OCI-LY7 (cell line): ENCODE measurements at regions not wholly inside any gene's neighbourhood (a gene's known extent, or its start where the extent isn't known, plus 50 kb on each side); places are given as distances from the start of the nearest gene placed in this dataset.

ENCODE experiments used
- BruUV-seq: library from RNA; stranded (reverse); fragments of 400-500 nt; replicated peaks from 2 replicates; lab custom pipeline; 2021; lab: Mats Ljungman, UMichigan
- CTCF ChIA-PET: fragments of 300-600 bp; sonication (Branson Sonifier 250); formaldehyde crosslinking; loops from one replicate; lab custom pipeline; 2022; ENCODE audit warnings: antibody characterized with exemption; ENCODE audit not compliant: unreplicated experiment; lab: Charles Lee
- POLR2A ChIA-PET: fragments of 300-600 bp; sonication (Branson Sonifier 250); formaldehyde crosslinking; loops from one replicate; lab custom pipeline; 2022; ENCODE audit warnings: antibody characterized with exemption; lab: Charles Lee
- DNase-seq: peaks from one replicate; pipeline ENCODE4 v3.0.0-alpha.2; 2015; ENCODE audit warnings: low spot score
- H2AFZ ChIP-seq: fragments of 200-600 bp; sonication (generic), shearing (Covaris generic); 2 replicates; pipeline ENCODE4 v1.6.1; 2014; ENCODE audit warnings: mild to moderate bottlenecking, antibody characterized with exemption, low read length, moderate library complexity
- H3K27ac ChIP-seq: fragments of 200-600 bp; sonication (generic); 2 replicates; pipeline ENCODE4 v1.5.1; 2014; ENCODE audit warnings: mixed run types, low read depth, mild to moderate bottlenecking, moderate library complexity, low read length, inconsistent platforms; ENCODE audit not compliant: poor library complexity, severe bottlenecking
- H3K36me3 ChIP-seq: fragments of 200-600 bp; sonication (generic); 2 replicates; pipeline ENCODE4 v1.6.1; 2014; ENCODE audit warnings: mild to moderate bottlenecking, antibody characterized with exemption, low read length, moderate library complexity, mixed read lengths; ENCODE audit not compliant: insufficient read depth
- H3K4me1 ChIP-seq: fragments of 200-600 bp; sonication (generic); 2 replicates; pipeline ENCODE4 v1.5.1; 2014; ENCODE audit warnings: mild to moderate bottlenecking, low read length; ENCODE audit not compliant: insufficient read depth, poor library complexity, severe bottlenecking
- H3K4me2 ChIP-seq: fragments of 200-600 bp; sonication (generic); 2 replicates; pipeline ENCODE4 v1.6.1; 2014; ENCODE audit warnings: mild to moderate bottlenecking, low read length
- H3K4me3 ChIP-seq: fragments of 200-600 bp; sonication (generic); 2 replicates; pipeline ENCODE4 v1.5.1; 2014; ENCODE audit warnings: mild to moderate bottlenecking, low read depth, low read length; ENCODE audit not compliant: poor library complexity, severe bottlenecking
- H3K79me2 ChIP-seq: fragments of 200-600 bp; sonication (generic); 2 replicates; pipeline ENCODE4 v1.6.1; 2016; ENCODE audit warnings: low read depth, mild to moderate bottlenecking, low read length, moderate library complexity, mixed read lengths; ENCODE audit not compliant: insufficient read depth
- H3K9me2 ChIP-seq: fragments of 200-600 bp; sonication (generic); 2 replicates; pipeline ENCODE4 v1.6.1; 2016; ENCODE audit warnings: mild to moderate bottlenecking, low read length, mixed read lengths; ENCODE audit not compliant: insufficient read depth
- H3K9me3 ChIP-seq: fragments of 200-600 bp; sonication (generic); 2 replicates; pipeline ENCODE4 v1.6.1; 2014; ENCODE audit warnings: mild to moderate bottlenecking, mixed run types, low read length, mixed read lengths
- H4K20me1 ChIP-seq: fragments of 200-600 bp; sonication (generic); 2 replicates; pipeline ENCODE4 v1.6.1; 2014; ENCODE audit warnings: mild to moderate bottlenecking, antibody characterized with exemption, low read length, moderate library complexity, mixed read lengths; ENCODE audit not compliant: insufficient read depth
- CTCF ChIP-seq: fragments of 200-600 bp; sonication (generic); conservative IDR thresholded peaks from 2 replicates; pipeline ENCODE4 v1.5.1; 2014; ENCODE audit warnings: mild to moderate bottlenecking, antibody characterized with exemption, low read length, moderate library complexity, mixed read lengths
- EZH2phosphoT487 ChIP-seq: fragments of 200-600 bp; sonication (generic); IDR thresholded peaks from 2 replicates; pipeline ENCODE4 v1.6.1; 2018; ENCODE audit warnings: low read depth, borderline replicate concordance, mild to moderate bottlenecking, mixed run types, antibody characterized with exemption, low read length, moderate library complexity, mixed read lengths
- intact Hi-C: fragments of 100-400 bp; cut with micrococcal nuclease; formaldehyde crosslinking; loops from one replicate; pipeline ENCODE4 v1.10.0; 2022; ENCODE audit not compliant: unreplicated experiment

- no peaks in the 10 kb centered on the region for H4K20me1 ChIP-seq
- TF ChIP-seq EZH2phosphoT487 (no peak), CTCF (no peak)
- H3K9me3 ChIP-seq: no peaks in the 10 kb centered on the region
- H3K4me1 ChIP-seq: no peaks in the 10 kb centered on the region
- no peak overlapping the region for H3K27ac ChIP-seq
- POLR2A ChIA-PET: no interaction called here
- CTCF ChIA-PET: no interaction called here
- intact Hi-C loops: no loop called here
- no peaks in the 10 kb centered on the region for H3K79me2 ChIP-seq
- no peaks in the 10 kb centered on the region for H3K36me3 ChIP-seq
- no peak overlapping the region for H3K4me3 ChIP-seq
- H3K4me2 ChIP-seq: no peak overlapping the region
- BruUV-seq: no TSS peak
- H2AFZ ChIP-seq: no peak overlapping the region
- no peaks in the 10 kb centered on the region for H3K9me2 ChIP-seq
- no peak for DNase-seq
Observed at GRCh38 chr3:106683953-106684620, 693.2 kb upstream of the CCDC54 start.

- BruUV-seq: no TSS peak
- H3K9me2 ChIP-seq: no peaks in the 10 kb centered on the region
- TF ChIP-seq CTCF (no peak), EZH2phosphoT487 (no peak)
- H2AFZ ChIP-seq: no peak overlapping the region
- CTCF ChIA-PET: no interaction called here
- H3K4me2 ChIP-seq: no peak overlapping the region
- no peak for DNase-seq
- H3K27ac ChIP-seq: no peak overlapping the region
- intact Hi-C loops: no loop called here
- H3K79me2 ChIP-seq: no peaks in the 10 kb centered on the region
- no peak overlapping the region for H3K4me3 ChIP-seq
- no peaks in the 10 kb centered on the region for H4K20me1 ChIP-seq
- H3K4me1 ChIP-seq: no peaks in the 10 kb centered on the region
- H3K9me3 ChIP-seq: no peaks in the 10 kb centered on the region
- no peaks in the 10 kb centered on the region for H3K36me3 ChIP-seq
- POLR2A ChIA-PET: interaction anchor here (0.5 kb wide), 1 partner anchor 8 kb away, joined by 4 read pairs; no protein-coding TSS in a partner anchor
Observed at GRCh38 chr3:106685745-106686144, 691.5 kb upstream of the CCDC54 start.

- H3K27ac ChIP-seq: no peak overlapping the region
- H3K36me3 ChIP-seq: no peaks in the 10 kb centered on the region
- no peak overlapping the region for H3K4me2 ChIP-seq
- H4K20me1 ChIP-seq: no peaks in the 10 kb centered on the region
- no peaks in the 10 kb centered on the region for H3K9me2 ChIP-seq
- H2AFZ ChIP-seq: no peak overlapping the region
- ChIA-PET POLR2A (interaction anchor here (0.5 to 0.7 kb wide), 3 partner anchors 128 to 418 kb away, joined by 3 to 4 read pairs (median 4); no protein-coding TSS in a partner anchor), CTCF (no interaction called here)
- intact Hi-C loops: no loop called here
- no peaks in the 10 kb centered on the region for H3K4me1 ChIP-seq
- no peak overlapping the region for H3K4me3 ChIP-seq
- H3K9me3 ChIP-seq: no peaks in the 10 kb centered on the region
- no peak for DNase-seq
- H3K79me2 ChIP-seq: no peaks in the 10 kb centered on the region
- BruUV-seq: no TSS peak
- TF ChIP-seq CTCF (no peak), EZH2phosphoT487 (no peak)
Observed at GRCh38 chr3:106687905-106688304, 689.3 kb upstream of the CCDC54 start.
